ENCODE measurements at regions not wholly inside any gene's neighbourhood (a gene's known extent, or its start where the extent isn't known, plus 50 kb on each side); places are given as distances from the start of the nearest gene placed in this dataset.

DNA sequence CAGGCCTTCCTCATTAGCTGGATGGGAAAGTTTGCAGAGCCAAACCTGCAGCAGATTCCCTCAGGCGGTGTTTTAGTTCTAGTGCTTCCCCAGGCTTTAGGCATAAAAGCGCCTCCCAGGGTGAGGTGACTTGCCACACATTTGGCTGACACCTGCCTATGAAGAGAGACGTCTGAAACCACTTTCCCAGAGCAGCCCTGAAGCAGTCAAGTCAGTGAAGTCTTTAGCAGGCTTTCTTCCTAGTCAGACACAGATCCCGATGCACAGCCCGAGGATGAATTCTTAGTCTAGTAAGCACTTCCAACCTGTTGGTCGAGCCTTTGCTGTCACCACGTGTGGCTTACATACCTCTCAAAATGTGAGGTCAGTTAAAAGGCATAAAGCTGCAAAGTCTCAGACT, 484.1 kb downstream of the SMARCA1 start:
- 59% methylated on average over 7 of the region's 7 CpGs for WGBS (ENCODE audit: missing lambda C conversion rate)
- Histone ChIP-seq H3K9me3 (no peaks in the 10 kb centered on the region), H3K4me3 (no peak overlapping the region), H3K27ac (no peak overlapping the region), H3K4me2 (no peak overlapping the region), H3K4me1 (no peaks in the 10 kb centered on the region)
- DNase-seq (ENCODE audit: low read depth in 1 of 2, low spot score in 1 of 2) = no peak
- POLR2A ChIA-PET = no interaction called here
- TF ChIP-seq RNF2 (IDR thresholded peaks at IDR 0.05; ENCODE audit: borderline replicate concordance, low read depth) (no peak), FOXS1 (CRISPR knock-in tag; IDR thresholded peaks at IDR 0.05) (no peak)
- FAIRE-seq = no peak
- no peak for ATAC-seq
- CTCF ChIA-PET = no interaction called here

DNA sequence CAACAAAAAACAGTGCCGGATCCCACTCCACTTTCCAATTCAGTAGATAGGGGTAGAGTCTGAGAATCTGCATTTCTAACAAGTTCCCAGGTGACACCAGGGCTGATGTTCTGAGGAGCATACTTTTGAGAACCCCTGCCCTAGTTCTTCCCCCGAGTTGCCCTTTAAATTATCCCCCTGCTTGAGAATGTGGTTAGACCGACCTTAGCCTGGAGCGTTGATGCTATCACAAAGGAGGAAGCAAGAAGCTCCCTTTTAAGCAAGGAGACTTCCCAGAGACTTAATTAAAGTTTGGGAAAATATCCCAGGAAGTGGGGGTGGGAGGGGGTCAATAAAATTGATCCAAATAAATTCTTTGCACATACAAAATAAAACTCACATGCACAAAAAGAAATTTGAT, 485.9 kb downstream of the SMARCA1 start:
- no peak overlapping the region for H3K4me3 ChIP-seq
- no peaks in the 10 kb centered on the region for H3K4me1 ChIP-seq
- WGBS (ENCODE audit: missing lambda C conversion rate) = 31% methylated on average over 4 of the region's 4 CpGs
- no peaks in the 10 kb centered on the region for H3K9me3 ChIP-seq
- no peak for FAIRE-seq
- no peak for ATAC-seq
- H3K4me2 ChIP-seq = no peak overlapping the region
- POLR2A ChIA-PET = no interaction called here
- TF ChIP-seq, protein P1, sequence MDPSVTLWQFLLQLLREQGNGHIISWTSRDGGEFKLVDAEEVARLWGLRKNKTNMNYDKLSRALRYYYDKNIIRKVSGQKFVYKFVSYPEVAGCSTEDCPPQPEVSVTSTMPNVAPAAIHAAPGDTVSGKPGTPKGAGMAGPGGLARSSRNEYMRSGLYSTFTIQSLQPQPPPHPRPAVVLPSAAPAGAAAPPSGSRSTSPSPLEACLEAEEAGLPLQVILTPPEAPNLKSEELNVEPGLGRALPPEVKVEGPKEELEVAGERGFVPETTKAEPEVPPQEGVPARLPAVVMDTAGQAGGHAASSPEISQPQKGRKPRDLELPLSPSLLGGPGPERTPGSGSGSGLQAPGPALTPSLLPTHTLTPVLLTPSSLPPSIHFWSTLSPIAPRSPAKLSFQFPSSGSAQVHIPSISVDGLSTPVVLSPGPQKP (IDR thresholded peaks at IDR 0.05; ENCODE audit: low read depth, low read length) = no peak
- TF ChIP-seq, protein P2, sequence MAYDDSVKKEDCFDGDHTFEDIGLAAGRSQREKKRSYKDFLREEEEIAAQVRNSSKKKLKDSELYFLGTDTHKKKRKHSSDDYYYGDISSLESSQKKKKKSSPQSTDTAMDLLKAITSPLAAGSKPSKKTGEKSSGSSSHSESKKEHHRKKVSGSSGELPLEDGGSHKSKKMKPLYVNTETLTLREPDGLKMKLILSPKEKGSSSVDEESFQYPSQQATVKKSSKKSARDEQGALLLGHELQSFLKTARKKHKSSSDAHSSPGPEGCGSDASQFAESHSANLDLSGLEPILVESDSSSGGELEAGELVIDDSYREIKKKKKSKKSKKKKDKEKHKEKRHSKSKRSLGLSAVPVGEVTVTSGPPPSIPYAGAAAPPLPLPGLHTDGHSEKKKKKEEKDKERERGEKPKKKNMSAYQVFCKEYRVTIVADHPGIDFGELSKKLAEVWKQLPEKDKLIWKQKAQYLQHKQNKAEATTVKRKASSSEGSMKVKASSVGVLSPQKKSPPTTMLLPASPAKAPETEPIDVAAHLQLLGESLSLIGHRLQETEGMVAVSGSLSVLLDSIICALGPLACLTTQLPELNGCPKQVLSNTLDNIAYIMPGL (CRISPR knock-in tag; IDR thresholded peaks at IDR 0.05; ENCODE audit: borderline replicate concordance) = no peak
- TF ChIP-seq ZC3H11A (IDR thresholded peaks at IDR 0.05) = no peak
- TF ChIP-seq KDM1A (IDR thresholded peaks at IDR 0.05; ENCODE audit: low read depth) = no peak
- no peak for TF ChIP-seq NFE2L2 (conservative IDR thresholded peaks at IDR 0.05; ENCODE audit: low read length)
- no peak for TF ChIP-seq ZSCAN20 (CRISPR knock-in tag; IDR thresholded peaks at IDR 0.05)
- no peak for TF ChIP-seq BHLHE40 (IDR thresholded peaks at IDR 0.05; ENCODE audit: low read depth, low read length)
- H3K27ac ChIP-seq = no peak overlapping the region
- no peak for DNase-seq (ENCODE audit: low read depth in 1 of 2, low spot score in 1 of 2)
- CTCF ChIA-PET = no interaction called here

GRCh38 chrX:129035180-129035579, 488.1 kb downstream of the SMARCA1 start:
- H3K4me3 ChIP-seq = no peak overlapping the region
- H3K4me2 ChIP-seq = no peak overlapping the region
- no peaks in the 10 kb centered on the region for H3K4me1 ChIP-seq
- H3K27ac ChIP-seq = no peak overlapping the region
- ChIA-PET CTCF (no interaction called here), POLR2A (no interaction called here)
- DNase-seq (ENCODE audit: low read depth in 1 of 2, low spot score in 1 of 2) (no peak), ATAC-seq (no peak), FAIRE-seq (no peak)
- H3K9me3 ChIP-seq = no peaks in the 10 kb centered on the region
- TF ChIP-seq, protein P3, sequence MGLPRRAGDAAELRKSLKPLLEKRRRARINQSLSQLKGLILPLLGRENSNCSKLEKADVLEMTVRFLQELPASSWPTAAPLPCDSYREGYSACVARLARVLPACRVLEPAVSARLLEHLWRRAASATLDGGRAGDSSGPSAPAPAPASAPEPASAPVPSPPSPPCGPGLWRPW (IDR thresholded peaks at IDR 0.05) = no peak
- TF ChIP-seq RAD21 (conservative IDR thresholded peaks at IDR 0.05 in 1 of 2, IDR thresholded peaks at IDR 0.05 in 1 of 2) (no peak), FOSB (CRISPR knock-in tag; IDR thresholded peaks at IDR 0.05) (no peak), CEBPB (IDR thresholded peaks at IDR 0.05) (no peak), ZNF302 (CRISPR knock-in tag; IDR thresholded peaks at IDR 0.05) (no peak), ESRRA (IDR thresholded peaks at IDR 0.05; ENCODE audit: borderline replicate concordance, low read length) (no peak), FOXS1 (CRISPR knock-in tag; IDR thresholded peaks at IDR 0.05) (no peak), ZFP36 (IDR thresholded peaks at IDR 0.05; ENCODE audit: borderline replicate concordance, partially characterized antibody) (no peak), BHLHE40 (IDR thresholded peaks at IDR 0.05; ENCODE audit: low read depth, low read length) (no peak), RARB (CRISPR knock-in tag; IDR thresholded peaks at IDR 0.05) (no peak), KDM1A (IDR thresholded peaks at IDR 0.05; ENCODE audit: low read depth) (no peak), MAZ (IDR thresholded peaks at IDR 0.05; ENCODE audit: borderline replicate concordance, low read depth, low read length) (no peak)

DNA sequence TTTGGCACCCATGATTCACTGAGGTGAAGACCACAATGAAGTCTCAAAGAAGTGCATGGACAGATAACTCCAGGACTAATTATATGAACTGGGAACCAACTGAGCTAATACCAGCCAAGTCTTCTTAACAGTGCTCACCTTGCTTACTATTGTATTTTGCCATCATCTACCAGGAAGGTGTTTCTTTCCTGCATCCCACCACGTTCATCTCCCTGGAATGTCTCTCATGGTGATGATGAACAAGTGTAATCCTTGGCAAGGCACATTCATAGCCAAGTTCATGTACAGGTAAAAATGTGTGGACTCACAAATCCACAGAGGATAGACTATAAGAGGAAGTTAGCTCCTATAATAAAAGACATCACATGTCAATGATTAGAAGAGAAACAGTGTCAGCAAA, 489.1 kb downstream of the SMARCA1 start:
- H3K4me2 ChIP-seq = no peak overlapping the region
- FAIRE-seq (peak; percentile 82), DNase-seq (ENCODE audit: low read depth in 1 of 2, low spot score in 1 of 2) (no peak), ATAC-seq (no peak)
- no peaks in the 10 kb centered on the region for H3K9me3 ChIP-seq
- CTCF ChIA-PET = no interaction called here
- WGBS (ENCODE audit: missing lambda C conversion rate) = 23% methylated on average over 1 of the region's 1 CpG
- POLR2A ChIA-PET = no interaction called here
- H3K27ac ChIP-seq = no peak overlapping the region
- no peak for TF ChIP-seq RFX5 (IDR thresholded peaks at IDR 0.05)
- TF ChIP-seq CBX8 (IDR thresholded peaks at IDR 0.05) = no peak
- TF ChIP-seq, protein P2 (CRISPR knock-in tag; IDR thresholded peaks at IDR 0.05; ENCODE audit: borderline replicate concordance) = no peak
- no peak for TF ChIP-seq RARB (CRISPR knock-in tag; IDR thresholded peaks at IDR 0.05)
- no peak for TF ChIP-seq RNF2 (IDR thresholded peaks at IDR 0.05; ENCODE audit: borderline replicate concordance, low read depth)
- TF ChIP-seq PHF8 (IDR thresholded peaks at IDR 0.05; ENCODE audit: borderline replicate concordance, low read depth) = no peak
- TF ChIP-seq CHD2 (IDR thresholded peaks at IDR 0.05; ENCODE audit: low read length, partially characterized antibody) = no peak
- TF ChIP-seq HEYL (CRISPR knock-in tag; IDR thresholded peaks at IDR 0.05) = no peak
- TF ChIP-seq HOXB5 (CRISPR knock-in tag; IDR thresholded peaks at IDR 0.05) = no peak
- TF ChIP-seq POLR2A (IDR thresholded peaks at IDR 0.05; ENCODE audit: low read length) = no peak
- TF ChIP-seq JUNB (IDR thresholded peaks at IDR 0.05) = no peak
- TF ChIP-seq SMC3 (IDR thresholded peaks at IDR 0.05) = no peak
- TF ChIP-seq RAD21 (conservative IDR thresholded peaks at IDR 0.05 in 1 of 2, IDR thresholded peaks at IDR 0.05 in 1 of 2) = no peak
- TF ChIP-seq, protein P3 (IDR thresholded peaks at IDR 0.05) = no peak
- no peak for TF ChIP-seq NFE2L2 (conservative IDR thresholded peaks at IDR 0.05; ENCODE audit: low read length)
- no peak for TF ChIP-seq POLR2AphosphoS2 (conservative IDR thresholded peaks at IDR 0.05; ENCODE audit: low read length)
- H3K4me3 ChIP-seq = no peak overlapping the region
- no peaks in the 10 kb centered on the region for H3K4me1 ChIP-seq

Measured in A549 (cell line).